ENCODE measurements at regions not wholly inside any gene's neighbourhood (a gene's known extent, or its start where the extent isn't known, plus 50 kb on each side); places are given as distances from the start of the nearest gene placed in this dataset.
"Not testable (repeated sequence)": the region's sequence is repeated elsewhere in the genome, so short reads cannot be mapped to it uniquely, and the experiment has no call there.

DNA sequence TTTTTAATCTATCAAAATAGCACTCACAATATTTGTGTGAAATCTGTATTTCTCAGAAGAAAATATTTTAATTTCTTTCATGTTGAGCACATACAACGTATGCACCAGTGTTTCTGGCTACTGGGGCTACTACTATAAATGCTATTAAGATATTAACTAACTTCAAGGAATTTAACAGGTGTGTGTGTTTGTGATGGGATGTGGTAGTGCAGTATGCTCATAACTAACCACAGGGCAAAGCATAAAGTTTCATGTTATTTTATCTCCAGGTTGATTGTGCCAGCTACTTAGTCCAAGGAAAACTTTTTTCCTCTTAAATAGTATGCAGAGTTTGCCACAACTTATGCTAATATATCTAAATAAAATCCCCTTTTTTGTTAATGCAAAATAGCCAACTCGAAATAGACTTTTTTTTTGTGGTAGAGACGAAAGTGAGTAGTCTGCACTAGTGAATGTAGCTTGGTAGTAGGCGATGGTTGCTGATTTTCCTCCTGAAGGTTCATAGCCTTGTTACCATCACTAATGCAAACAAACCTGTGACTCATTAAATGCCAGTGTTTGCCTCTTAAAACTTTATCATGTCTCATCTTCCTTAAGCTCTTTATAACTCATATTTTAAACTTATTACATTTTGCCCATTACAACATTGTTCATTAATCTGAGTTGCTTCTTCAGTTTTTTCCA lies 565.5 kb upstream of the ANO3 start:
- DNase-seq (ENCODE audit: low read depth): no peak

DNA sequence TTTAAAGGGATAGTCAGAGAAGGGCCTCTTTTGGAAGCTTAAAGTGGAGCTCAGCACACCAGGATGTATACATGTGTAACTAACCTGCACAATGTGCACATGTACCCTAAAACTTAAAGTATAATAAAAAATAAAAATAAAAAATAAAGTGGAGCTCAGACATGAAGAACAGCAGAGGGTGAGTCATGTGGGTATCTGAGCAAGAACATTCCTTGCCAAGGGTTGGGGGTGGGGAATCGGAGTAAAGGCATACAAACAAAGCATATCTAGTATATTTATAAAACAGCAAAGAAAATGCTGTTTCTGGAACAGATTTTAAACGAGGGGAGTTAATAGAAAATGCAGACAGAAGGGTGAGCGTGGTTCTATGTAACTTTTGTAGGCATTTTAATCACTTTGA lies 562.6 kb upstream of the ANO3 start:
- no peak for DNase-seq (ENCODE audit: low read depth)

DNA sequence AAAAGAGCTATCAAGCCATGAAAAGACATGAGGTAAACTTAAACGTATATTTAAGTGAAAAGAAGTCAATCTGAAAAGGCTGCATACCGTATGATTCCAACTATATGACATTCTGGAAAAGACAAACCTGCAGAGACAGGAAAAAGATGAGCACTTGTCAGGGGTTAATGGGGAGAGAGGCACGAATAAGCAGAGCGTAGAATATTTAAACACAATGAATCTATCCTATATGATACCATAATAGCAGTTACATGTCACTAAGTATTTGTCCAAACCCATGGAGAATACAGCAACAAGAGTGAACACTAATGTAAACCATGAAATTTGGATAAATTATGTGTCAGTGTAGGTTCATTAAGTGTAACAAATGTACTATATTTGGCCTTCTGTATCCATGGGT lies 560.3 kb upstream of the ANO3 start:
- DNase-seq (ENCODE audit: low read depth): no peak

DNA sequence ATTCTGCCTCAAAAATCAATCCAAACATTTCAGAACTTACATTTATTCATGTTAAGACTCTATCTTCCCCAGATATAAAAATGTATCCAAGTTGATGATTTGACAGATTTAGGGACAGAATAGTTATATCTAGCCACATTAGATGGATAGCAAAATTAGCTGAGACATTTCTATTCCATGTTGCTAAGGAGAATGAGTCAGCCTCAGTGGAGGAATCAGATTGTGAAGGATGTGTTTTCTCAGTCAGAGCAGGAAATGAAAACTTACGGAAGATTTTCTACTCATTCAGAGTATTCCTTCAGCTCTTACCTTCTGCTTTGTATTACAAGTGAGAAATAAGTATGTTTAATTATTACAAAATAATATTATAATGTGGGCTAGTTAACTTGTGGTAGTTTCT lies 556.3 kb upstream of the ANO3 start:
- no peak for DNase-seq (ENCODE audit: low read depth)

DNA sequence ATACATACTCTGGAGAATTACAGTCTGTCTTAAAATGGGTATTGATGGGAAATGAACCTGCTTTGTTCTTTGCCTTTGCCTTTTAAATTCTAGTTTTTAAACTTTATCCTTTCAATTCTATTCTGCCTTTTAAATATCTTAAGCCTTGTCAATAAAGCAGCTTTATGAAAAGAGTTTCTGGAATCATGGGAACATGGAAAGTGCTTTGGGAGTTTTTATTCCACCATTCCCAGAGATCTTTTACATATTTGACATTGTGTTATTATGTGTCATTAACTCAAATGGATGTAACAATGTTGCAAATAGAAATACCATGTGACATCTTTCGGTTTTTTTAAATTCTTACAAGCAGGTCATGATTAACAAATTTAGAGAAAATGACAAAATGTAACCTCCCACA lies 555.7 kb upstream of the ANO3 start:
- DNase-seq (ENCODE audit: low read depth): no peak

DNA sequence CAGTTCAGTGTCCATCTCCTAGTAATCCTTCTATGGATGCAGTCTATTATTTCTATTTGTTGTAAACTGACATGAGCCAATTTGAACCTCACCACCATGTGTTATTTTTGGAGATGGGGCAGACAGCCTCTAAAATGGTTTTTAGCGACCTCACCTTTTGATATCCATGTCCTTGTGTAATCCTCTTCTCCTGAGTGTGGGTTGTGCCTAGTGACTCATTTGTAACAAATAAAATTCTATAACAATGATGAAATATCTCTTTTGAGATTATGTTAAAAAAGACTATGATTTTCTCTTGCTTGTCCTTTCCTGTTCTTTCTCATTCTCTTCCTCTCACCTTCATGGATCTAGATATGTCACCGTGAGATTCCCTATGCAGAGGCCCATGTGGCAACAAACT lies 554.6 kb upstream of the ANO3 start:
- no peak for DNase-seq (ENCODE audit: low read depth)

DNA sequence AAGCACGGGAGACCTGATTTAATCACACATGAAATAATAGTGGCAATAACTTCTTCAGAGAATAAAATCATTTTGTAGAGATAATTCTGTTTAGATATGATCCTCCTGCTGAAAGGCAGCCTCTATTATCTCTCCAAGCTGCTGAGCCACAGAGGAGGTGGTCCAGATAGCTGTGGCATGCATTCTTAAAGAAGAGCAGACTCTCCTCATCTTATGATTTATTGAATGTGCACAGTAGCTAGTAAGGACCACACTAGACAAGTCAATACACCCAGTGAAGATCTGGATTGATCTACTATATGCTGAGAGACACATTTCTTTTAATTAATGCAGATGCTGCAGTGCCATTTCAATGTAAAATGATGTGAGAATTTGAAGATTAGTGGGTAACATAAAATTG lies 552.9 kb upstream of the ANO3 start:
- DNase-seq (ENCODE audit: low read depth): no peak

DNA sequence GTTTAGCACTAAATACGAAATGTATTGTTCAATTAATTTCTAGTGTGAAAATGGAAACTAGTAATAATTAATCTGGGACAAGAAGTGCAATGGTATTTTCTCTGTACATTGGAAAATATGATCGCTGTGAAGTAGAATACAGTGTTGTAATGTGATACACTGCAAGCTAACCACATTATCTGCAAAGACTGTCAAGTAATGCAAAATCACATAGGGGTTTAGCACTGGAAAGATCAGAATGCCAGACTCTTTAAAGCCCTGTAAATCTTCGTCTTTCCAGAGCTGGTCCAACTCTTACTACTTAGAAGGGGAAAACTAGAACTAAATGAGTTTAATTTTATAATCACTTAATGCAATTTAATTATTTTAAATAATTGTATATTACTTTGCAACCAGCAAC lies 544.5 kb upstream of the ANO3 start:
- DNase-seq (ENCODE audit: low read depth): no peak

DNA sequence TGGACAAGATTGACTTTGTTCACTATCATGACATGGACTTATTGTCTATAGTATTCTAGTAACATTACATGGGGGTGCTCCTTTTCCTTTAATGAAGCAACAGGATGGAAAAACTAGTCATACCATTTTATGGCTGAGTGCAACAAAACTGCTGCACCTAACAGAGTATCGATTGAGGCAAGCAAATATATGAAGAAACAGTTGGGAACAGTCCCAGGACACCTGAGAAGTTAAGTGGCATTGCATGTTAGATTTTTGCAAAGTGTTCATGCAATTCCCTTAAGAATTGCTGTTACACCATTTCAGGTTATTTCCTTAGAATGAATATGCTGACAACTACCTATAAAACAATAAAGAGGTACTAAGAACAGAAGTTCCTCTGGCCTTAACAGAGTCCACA lies 541.5 kb upstream of the ANO3 start:
- no peak for DNase-seq (ENCODE audit: low read depth)

DNA sequence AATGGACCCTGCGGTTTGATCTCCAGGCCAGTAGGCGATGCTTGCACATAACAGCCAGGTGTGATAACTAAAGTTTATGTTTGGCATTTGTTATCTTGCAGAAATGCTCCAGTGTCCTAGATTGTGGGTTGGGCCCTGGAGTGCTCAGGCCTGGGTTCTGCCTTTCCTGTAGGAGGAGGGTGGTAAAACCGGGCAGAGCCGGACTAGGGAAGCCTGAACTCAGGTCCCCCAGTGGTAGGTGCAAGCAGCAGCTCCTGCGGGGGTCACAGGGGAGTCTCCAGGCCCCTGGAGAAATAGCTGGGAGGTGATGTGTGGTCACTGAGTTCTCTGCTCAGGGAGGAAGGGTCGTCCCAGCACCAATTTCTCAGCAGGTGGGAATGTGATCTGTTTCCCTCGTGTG lies 538.3 kb upstream of the ANO3 start:
- no peak for DNase-seq (ENCODE audit: low read depth)

DNA sequence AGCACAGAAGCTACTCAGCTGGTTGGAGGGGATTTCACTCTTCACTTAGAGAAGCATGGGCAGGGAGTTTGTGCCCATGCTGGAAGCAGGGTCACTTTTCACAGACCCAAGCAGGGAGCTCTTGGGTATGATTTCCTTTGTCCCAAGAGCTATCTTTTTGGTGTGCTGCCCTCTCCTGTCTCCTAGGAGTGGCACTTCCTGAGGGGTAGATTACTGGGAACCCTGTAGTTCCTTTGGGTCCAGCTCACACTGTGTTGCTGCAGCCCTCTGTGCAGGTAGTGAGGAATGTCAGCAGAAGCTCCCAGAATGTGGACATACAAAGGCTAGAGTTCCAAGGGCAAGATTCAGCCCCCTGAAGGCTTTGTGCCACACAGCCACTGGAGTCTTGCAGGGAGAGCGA lies 537.1 kb upstream of the ANO3 start:
- no peak for DNase-seq (ENCODE audit: low read depth)

DNA sequence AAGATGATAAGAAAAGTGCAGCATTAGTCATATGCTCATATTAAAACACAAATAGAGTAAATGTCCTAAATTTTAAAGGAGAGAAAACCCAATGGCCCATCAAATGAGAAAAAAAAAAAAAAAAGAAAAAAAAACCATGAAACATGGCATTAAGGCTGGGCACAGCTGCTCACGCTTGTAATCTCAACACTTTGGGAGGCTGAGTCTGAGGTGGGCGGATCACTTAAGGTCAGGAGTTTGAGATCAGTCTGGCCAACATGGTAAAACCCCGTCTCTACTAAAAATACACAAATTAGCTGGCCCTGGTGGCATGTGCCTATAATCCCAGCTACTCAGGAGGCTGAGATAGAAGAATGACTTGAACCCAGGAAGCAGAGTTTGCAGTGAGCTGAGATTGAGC lies 515.5 kb upstream of the ANO3 start:
- DNase-seq (ENCODE audit: low read depth): no peak

DNA sequence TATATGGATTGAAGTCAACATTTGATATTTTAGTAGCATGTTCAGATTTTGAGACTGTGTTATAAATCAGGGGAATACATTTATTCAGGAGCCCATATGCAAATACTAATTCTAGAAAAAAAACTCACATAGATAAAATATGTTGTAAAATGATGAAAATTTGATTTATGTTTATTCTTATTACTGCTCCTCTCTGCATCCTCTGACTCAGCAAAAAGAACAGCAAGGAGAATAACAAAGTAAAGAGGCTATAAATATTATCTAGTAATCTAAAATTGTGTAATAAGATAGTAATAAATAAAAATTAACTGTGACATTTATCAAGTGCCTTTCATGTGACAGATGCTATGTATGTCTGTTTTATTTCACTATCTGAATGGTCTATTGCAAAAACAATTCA lies 507.2 kb upstream of the ANO3 start:
- no peak for DNase-seq (ENCODE audit: low read depth)

DNA sequence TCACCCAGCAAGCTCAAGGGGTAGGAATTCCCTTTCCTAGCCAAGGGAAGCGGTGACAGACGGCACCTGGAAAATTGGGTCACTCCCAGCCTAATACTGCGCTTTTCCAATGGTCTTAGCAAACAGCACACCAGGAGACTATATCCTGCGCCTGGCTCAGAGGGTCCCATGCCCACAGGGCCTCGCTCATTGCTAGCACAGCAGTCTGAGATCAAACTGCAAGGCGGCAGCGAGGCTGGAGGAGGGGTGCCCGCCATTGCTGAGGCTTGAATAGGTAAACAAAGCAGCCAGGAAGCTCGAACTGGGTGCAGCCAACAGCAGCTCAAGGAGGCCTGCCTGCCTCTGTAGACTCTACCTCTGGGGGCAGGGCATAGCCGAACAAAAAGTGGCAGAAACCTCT lies 500.4 kb upstream of the ANO3 start:
- DNase-seq (ENCODE audit: low read depth): not testable (repeated sequence)

DNA sequence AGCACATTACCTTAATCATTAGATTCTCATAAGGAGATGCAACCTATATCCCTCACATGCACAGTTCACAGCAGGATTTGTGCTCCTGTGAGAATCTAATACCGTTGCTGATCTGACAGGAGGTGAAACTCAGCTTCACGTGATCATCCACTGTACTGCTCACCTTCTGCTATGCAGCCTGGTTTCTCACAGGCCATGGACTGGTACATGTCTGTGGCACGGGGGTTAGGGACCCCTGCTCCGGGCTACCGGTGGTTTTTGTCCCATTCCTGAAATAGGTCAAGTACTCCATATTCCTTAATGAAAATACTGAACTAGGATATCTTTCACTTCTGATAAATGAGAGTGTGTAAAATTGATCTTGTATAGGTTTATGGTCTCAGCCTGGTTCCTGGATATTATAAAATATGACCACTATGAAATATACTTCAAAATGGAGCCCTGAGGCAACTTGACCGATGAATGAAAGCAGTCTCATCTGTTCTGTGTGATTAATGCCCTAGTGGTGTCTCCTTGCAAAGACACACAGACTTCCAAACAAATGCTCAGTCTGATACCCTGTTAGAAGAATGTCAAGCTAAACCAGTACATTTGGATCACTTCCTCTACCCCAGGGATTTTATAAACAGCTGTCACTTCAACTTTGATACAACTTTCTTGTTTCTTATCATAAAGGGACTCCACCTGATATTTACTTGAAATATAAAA lies 492.9 kb upstream of the ANO3 start:
- no peak for DNase-seq (ENCODE audit: low read depth)

DNA sequence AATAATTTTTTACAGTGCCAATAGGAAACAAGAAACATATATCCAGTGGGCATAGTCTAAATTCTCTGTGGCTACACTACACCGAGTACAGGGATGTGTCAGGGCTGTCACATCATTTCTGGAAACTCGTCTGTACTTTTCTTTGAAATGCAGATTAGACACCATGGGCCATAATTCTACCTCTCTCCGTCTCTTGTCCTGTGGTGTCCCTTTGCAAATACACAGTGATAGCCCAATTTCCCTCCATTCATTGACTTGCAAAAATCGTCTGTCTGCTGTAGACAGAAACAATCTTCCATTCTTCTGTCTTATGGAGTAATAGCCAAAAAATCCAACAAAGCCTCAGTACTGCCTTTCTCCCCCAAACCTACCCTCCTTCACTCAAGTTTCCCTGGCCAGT lies 487.1 kb upstream of the ANO3 start:
- no peak for DNase-seq (ENCODE audit: low read depth)

DNA sequence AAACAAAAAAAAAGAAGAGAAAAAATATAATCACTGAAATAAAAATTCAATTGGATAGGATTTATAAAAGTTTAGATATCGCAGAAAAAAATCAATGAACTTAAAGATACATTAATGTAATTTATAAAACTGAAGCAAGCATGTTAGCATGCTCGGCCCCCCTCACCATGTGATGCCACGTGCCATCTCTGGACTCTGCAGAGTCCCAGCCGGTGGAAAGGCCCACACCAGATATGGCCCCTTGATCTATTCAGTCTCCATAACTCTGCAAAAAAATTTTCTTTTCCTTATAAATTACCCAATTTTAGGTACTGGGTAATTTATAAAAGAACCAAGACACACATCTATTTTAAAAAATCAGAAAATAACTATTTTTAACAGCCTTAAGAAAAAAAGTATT lies 476.0 kb upstream of the ANO3 start:
- DNase-seq (ENCODE audit: low read depth): no peak

DNA sequence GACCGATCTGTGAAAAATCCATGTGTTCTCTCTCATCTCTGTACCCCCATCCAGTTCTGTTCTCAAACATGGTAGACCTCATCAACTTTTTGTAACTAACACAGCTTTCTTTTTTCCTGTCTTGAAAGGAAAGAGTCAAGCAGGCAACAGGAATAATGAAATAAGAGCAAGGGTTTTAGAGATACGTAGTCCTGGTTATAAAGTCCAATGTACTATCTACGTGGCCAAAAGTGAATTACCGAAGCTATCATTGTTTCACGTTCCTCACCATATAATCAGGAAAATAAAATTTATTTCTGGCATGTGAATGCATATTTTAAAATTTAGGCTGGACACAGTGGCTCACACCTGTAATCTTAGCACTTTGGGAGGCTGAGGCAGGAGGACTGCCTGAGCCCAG lies 472.2 kb upstream of the ANO3 start:
- no peak for DNase-seq (ENCODE audit: low read depth)

DNA sequence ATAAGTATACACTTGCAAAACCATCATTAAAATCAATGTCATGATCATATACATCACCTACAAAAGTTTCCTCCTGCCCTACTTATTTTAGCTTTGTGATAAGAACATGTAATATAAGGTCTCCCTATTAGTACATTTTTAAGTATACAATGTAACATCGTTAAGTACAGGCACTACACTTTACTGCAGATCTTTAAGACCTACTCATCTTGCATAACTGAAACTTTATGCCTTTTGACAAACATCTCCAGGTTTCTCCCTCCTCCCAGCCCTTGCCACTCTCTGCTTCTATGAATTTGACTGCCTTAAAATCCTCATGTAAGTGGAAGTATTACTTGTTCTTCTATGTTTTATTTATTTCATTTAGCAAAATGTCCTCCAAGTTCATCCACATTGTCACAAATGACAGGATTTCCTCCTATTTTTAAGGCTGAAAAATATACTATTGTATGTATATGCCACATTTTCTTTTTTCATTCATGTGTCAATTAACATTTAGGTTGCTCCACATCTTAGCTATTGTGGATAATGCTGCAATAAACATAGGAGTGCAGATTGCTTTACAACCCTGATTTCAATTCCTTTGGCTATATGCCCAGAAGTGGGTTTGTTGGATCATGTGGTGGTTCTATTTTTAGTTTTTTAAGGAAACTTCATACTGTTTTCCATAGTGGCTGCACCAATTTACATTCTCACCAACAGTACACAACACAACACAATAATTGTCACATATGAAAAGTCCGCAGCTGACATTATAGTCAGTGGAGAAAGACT lies 471.1 kb upstream of the ANO3 start:
- no peak for DNase-seq (ENCODE audit: low read depth)

DNA sequence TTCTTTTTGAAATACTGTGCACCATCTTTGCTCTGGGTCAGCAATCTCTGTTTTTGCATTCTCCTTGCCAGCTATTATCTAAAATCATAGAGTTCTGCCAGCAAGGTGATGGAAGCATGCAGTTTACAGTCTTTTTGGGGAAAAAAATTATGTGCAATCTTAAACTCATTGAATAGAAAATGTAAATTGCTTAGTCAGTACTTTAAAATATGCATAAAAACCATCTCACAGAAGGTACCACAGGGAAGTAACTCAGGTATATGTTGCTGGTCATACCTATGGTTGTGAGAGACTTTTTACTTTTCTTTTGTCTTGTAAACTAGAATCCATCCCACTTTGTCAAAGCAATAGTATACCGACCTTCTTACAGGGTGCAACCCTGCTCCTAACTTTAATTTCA lies 469.8 kb upstream of the ANO3 start:
- DNase-seq (ENCODE audit: low read depth): no peak

DNA sequence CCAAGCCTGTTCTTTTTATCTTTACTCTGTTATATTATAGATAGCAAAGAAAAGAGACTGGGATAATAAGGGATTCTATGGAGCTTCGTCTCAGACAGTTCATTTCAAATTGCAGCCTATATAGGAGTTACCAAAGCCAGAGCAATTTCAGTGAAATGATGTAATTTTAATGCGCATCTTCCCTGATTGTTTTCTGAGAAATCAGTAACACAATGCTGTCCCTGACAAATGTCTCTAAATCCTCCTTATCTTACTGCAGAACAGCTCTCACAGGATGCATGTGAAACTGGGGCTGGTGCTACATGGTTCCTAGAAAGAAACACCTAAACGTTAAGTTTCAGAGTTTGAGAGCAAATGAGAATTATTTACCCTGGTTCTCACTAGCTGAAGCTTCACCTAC lies 467.9 kb upstream of the ANO3 start:
- DNase-seq (ENCODE audit: low read depth): no peak

DNA sequence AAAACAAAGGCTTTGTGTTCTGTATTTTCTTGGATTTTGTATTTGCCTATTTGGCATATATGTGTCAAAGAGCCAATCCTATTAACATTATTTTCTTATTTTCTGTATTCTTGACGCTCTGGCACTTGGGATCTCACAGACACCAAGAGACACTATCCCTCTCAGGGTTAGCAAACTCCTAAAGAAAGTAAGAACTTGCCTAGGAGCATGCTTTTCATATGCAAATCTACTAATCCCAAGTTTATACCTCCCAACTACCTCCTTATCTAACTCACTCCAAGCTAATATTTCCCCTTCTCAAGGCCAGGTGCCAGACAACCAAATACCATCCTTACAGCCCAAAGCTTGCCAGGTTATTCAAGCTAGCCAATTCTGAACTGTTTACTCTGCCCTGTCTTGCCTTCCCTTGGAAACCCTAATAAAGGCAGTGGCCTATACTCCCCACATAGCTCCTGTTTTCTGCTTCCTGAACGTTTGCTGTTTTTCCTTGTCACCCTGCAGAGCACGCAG lies 455.4 kb upstream of the ANO3 start:
- no peak for DNase-seq (ENCODE audit: low read depth)

DNA sequence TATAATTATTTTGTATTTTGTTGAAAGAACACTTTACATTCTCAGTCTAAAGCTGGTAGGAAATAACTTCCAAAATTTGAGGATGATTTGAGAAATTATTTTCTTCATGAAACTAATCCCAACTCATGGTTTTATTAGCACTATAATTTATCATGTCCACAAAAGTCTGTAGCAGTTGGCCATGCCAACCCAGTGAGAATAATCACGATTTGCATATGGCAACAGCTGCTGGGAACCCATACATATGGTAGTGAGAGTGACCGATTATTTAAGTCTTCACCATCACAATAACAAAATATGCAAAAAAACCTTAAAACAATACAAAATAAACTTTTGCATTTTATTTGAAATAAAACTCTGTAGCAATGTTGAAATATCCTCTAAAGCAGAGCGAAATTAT lies 445.9 kb upstream of the ANO3 start:
- no peak for DNase-seq (ENCODE audit: low read depth)
